Hepatocyte (in vitro differentiated cells): ENCODE measurements at regions not wholly inside any gene's neighbourhood (a gene's known extent, or its start where the extent isn't known, plus 50 kb on each side); places are given as distances from the start of the nearest gene placed in this dataset.

ENCODE experiments used
- CTCF ChIP-seq: fragments of 200-600 bp; sonication (generic); IDR thresholded peaks from 2 replicates; pipeline ENCODE4 v1.5.1; 2016; ENCODE audit warnings: antibody characterized with exemption, mild to moderate bottlenecking; ENCODE audit not compliant: poor library complexity
- EZH2 ChIP-seq: fragments of 200-600 bp; sonication (generic); IDR thresholded peaks from 2 replicates; pipeline ENCODE4 v1.6.1; 2016; ENCODE audit warnings: antibody characterized with exemption, mild to moderate bottlenecking, borderline replicate concordance
- EZH2phosphoT487 ChIP-seq: fragments of 200-600 bp; sonication (generic); IDR thresholded peaks from one replicate; pipeline ENCODE4 v1.6.1; 2018; ENCODE audit warnings: antibody characterized with exemption, mild to moderate bottlenecking, low read depth, moderate library complexity; ENCODE audit not compliant: unreplicated experiment, severe bottlenecking

- no peak for TF ChIP-seq CTCF
- TF ChIP-seq EZH2, result no peak
- TF ChIP-seq EZH2phosphoT487, result no peak
Measured at GRCh38 chr4:27366104-27366823, 505.6 kb downstream of the STIM2 start.
